Neural cell (in vitro differentiated cells): ENCODE measurements at regions not wholly inside any gene's neighbourhood (a gene's known extent, or its start where the extent isn't known, plus 50 kb on each side); places are given as distances from the start of the nearest gene placed in this dataset.

Experiments
- H2AFZ ChIP-seq: fragments of 200-600, 300-800 bp; sonication (generic), shearing (Covaris generic); 2 replicates; pipeline ENCODE4 v1.6.0; 2014; ENCODE audit warnings: low read depth, mild to moderate bottlenecking, antibody characterized with exemption, low read length, moderate library complexity
- H3F3A ChIP-seq: fragments of 200-600 bp; shearing (Covaris generic); 2 replicates; pipeline ENCODE4 v1.6.1; 2016; ENCODE audit warnings: mild to moderate bottlenecking, moderate library complexity, mixed read lengths, antibody characterized with exemption, low read length; ENCODE audit not compliant: insufficient read depth, poor library complexity, severe bottlenecking
- H3K27ac ChIP-seq: fragments of 200-600, 300-800 bp; sonication (generic), shearing (Covaris generic); 2 replicates; pipeline ENCODE4 v1.5.1; 2014; ENCODE audit warnings: mild to moderate bottlenecking, low read length, moderate library complexity
- H3K27me3 ChIP-seq: fragments of 300-800, 200-600 bp; sonication (generic), shearing (Covaris generic); 2 replicates; pipeline ENCODE4 v1.6.0; 2014; ENCODE audit warnings: mild to moderate bottlenecking, low read depth, low read length, moderate library complexity; ENCODE audit not compliant: insufficient read depth
- H3K36me3 ChIP-seq: fragments of 300-800, 200-600 bp; sonication (generic), shearing (Covaris generic); 2 replicates; pipeline ENCODE4 v1.5.1; 2014; ENCODE audit warnings: mild to moderate bottlenecking, antibody characterized with exemption, low read length, moderate library complexity; ENCODE audit not compliant: insufficient read depth
- H3K4me2 ChIP-seq: fragments of 300-800, 200-600 bp; sonication (generic), shearing (Covaris generic); 2 replicates; pipeline ENCODE4 v1.6.0; 2014; ENCODE audit warnings: mild to moderate bottlenecking, low read length
- H3K4me3 ChIP-seq: fragments of 300-800, 200-600 bp; sonication (generic), shearing (Covaris generic); 2 replicates; pipeline ENCODE4 v1.5.1; 2014; ENCODE audit warnings: mild to moderate bottlenecking, low read length, moderate library complexity
- H3K79me2 ChIP-seq: fragments of 200-600 bp; shearing (Covaris generic); replicated peaks from 2 replicates; pipeline ENCODE4 v1.6.0; 2014; ENCODE audit warnings: mild to moderate bottlenecking, low read length, moderate library complexity; ENCODE audit not compliant: insufficient read depth
- H3K9ac ChIP-seq: fragments of 300-800, 200-600 bp; sonication (generic), shearing (Covaris generic); 2 replicates; pipeline ENCODE4 v1.6.1; 2016; ENCODE audit warnings: mild to moderate bottlenecking, low read length, mixed read lengths
- H3K9me2 ChIP-seq: fragments of 200-600 bp; shearing (Covaris generic); 2 replicates; pipeline ENCODE4 v1.6.1; 2016; ENCODE audit warnings: mild to moderate bottlenecking, low read length, mixed read lengths; ENCODE audit not compliant: insufficient read depth
- H3K9me3 ChIP-seq: fragments of 200-600, 300-800 bp; sonication (generic), shearing (Covaris generic); 2 replicates; pipeline ENCODE4 v1.6.1; 2016; ENCODE audit warnings: mild to moderate bottlenecking, mixed run types, low read length, moderate library complexity, mixed read lengths
- H4K20me1 ChIP-seq: fragments of 200-600 bp; shearing (Covaris generic); 2 replicates; pipeline ENCODE4 v1.6.1; 2016; ENCODE audit warnings: mild to moderate bottlenecking, mixed run types; ENCODE audit not compliant: insufficient read depth
- CTCF ChIP-seq: fragments of 450-650 bp; IDR thresholded peaks from 2 replicates; pipeline ENCODE4 v1.5.1; 2014; ENCODE audit warnings: antibody characterized with exemption, mild to moderate bottlenecking, moderate library complexity; ENCODE audit not compliant: poor library complexity, severe bottlenecking
- EP300 ChIP-seq: fragments of 450-650 bp; conservative IDR thresholded peaks from 2 replicates; pipeline ENCODE4 v1.6.1; 2014; ENCODE audit warnings: antibody characterized with exemption, mild to moderate bottlenecking, moderate library complexity; ENCODE audit not compliant: poor library complexity, severe bottlenecking
- MXI1 ChIP-seq: fragments of 450-650 bp; conservative IDR thresholded peaks from 2 replicates; pipeline ENCODE4 v1.6.1; 2014; ENCODE audit warnings: antibody characterized with exemption, mild to moderate bottlenecking; ENCODE audit not compliant: poor library complexity, severe bottlenecking
- POLR2AphosphoS5 ChIP-seq: IDR thresholded peaks from 2 replicates; pipeline ENCODE4 v1.6.1; 2012
- RAD21 ChIP-seq: fragments of 450-650 bp; conservative IDR thresholded peaks from 2 replicates; pipeline ENCODE4 v1.6.1; 2014; ENCODE audit warnings: antibody characterized with exemption, mild to moderate bottlenecking, moderate library complexity
- SMC3 ChIP-seq: fragments of 450-650 bp; conservative IDR thresholded peaks from 2 replicates; pipeline ENCODE4 v1.6.1; 2014; ENCODE audit warnings: antibody characterized with exemption, mild to moderate bottlenecking, moderate library complexity; ENCODE audit not compliant: poor library complexity
- TAF1 ChIP-seq: IDR thresholded peaks from 2 replicates; pipeline ENCODE4 v1.6.1; 2012; ENCODE audit warnings: low read depth

DNA sequence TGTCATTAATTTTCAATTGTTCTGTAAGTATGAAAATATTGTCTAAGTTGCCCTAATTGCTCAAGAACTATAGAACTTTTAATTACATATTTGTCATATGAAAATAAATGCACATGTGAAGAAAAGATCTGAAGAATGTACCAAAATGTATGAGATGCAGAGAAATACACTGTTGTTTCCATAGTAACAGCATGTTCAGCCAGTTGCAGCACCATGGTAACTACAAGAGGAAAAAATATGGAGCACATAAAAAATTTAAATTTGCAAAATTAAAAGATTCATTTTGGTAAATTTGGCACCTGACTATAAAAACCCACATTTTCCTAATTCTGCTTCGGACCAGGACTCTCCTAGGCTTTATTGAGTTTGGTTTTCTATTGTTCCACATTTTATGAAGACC, 1170.0 kb upstream of the MIR17HG start:
- no peaks in the 10 kb centered on the region for H3K79me2 ChIP-seq
- H3K9me2 ChIP-seq: no peaks in the 10 kb centered on the region
- H3K4me2 ChIP-seq: no peak overlapping the region
- no peak overlapping the region for H3K27ac ChIP-seq
- no peaks in the 10 kb centered on the region for H3F3A ChIP-seq
- H3K36me3 ChIP-seq: no peaks in the 10 kb centered on the region
- H4K20me1 ChIP-seq: no peaks in the 10 kb centered on the region
- no peak overlapping the region for H3K9ac ChIP-seq
- H3K4me3 ChIP-seq: no peak overlapping the region
- H3K27me3 ChIP-seq: no peaks in the 10 kb centered on the region
- peak; percentile 68 for TF ChIP-seq EP300
- TF ChIP-seq SMC3: no peak
- no peaks in the 10 kb centered on the region for H3K9me3 ChIP-seq
- no peak overlapping the region for H2AFZ ChIP-seq

- H4K20me1 ChIP-seq: no peaks in the 10 kb centered on the region
- no peak for TF ChIP-seq CTCF
These were observed 1163.1 kb upstream of the MIR17HG start for GRCh38 chr13:90184355-90184754.

DNA sequence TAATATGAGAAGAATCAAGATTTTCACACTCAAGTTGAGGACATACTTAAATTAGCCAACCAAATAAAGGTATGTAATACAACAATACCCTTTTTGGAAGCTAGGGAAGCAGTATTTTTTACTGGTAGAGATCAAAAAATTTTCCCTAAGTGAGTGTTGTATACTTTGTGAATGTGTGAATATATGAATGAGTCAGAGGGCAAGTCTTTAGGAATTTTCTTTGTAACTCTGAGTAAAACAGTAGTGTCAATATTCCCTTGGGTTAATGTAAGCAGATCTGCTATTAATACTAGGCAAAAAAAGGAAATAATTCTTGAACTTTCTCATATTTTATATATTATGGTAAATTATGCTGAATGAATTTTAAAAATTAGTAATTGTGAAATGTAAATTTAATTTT, 1161.8 kb upstream of the MIR17HG start:
- H3K4me3 ChIP-seq: no peak overlapping the region
- no peaks in the 10 kb centered on the region for H3K79me2 ChIP-seq
- TF ChIP-seq TAF1 (no peak), POLR2AphosphoS5 (no peak), RAD21 (no peak), MXI1 (no peak)
- no peaks in the 10 kb centered on the region for H3F3A ChIP-seq
- H4K20me1 ChIP-seq: no peaks in the 10 kb centered on the region
- no peaks in the 10 kb centered on the region for H3K9me2 ChIP-seq
- no peak overlapping the region for H3K9ac ChIP-seq
- no peak overlapping the region for H3K4me2 ChIP-seq
- no peak overlapping the region for H3K27ac ChIP-seq
- no peaks in the 10 kb centered on the region for H3K27me3 ChIP-seq
- H3K9me3 ChIP-seq: no peaks in the 10 kb centered on the region
- H3K36me3 ChIP-seq: no peaks in the 10 kb centered on the region
- H2AFZ ChIP-seq: no peak overlapping the region

More at GRCh38 chr13:90184355-90184754, 1163.1 kb upstream of the MIR17HG start:
- no peaks in the 10 kb centered on the region for H3K79me2 ChIP-seq
- no peak overlapping the region for H3K9ac ChIP-seq
- H3K9me2 ChIP-seq: no peaks in the 10 kb centered on the region
- H3F3A ChIP-seq: no peaks in the 10 kb centered on the region
- no peak overlapping the region for H3K4me2 ChIP-seq
- H3K36me3 ChIP-seq: no peaks in the 10 kb centered on the region
- H3K27me3 ChIP-seq: no peaks in the 10 kb centered on the region
- H2AFZ ChIP-seq: no peak overlapping the region
- H3K4me3 ChIP-seq: no peak overlapping the region
- H3K27ac ChIP-seq: no peak overlapping the region
- no peaks in the 10 kb centered on the region for H3K9me3 ChIP-seq

DNA sequence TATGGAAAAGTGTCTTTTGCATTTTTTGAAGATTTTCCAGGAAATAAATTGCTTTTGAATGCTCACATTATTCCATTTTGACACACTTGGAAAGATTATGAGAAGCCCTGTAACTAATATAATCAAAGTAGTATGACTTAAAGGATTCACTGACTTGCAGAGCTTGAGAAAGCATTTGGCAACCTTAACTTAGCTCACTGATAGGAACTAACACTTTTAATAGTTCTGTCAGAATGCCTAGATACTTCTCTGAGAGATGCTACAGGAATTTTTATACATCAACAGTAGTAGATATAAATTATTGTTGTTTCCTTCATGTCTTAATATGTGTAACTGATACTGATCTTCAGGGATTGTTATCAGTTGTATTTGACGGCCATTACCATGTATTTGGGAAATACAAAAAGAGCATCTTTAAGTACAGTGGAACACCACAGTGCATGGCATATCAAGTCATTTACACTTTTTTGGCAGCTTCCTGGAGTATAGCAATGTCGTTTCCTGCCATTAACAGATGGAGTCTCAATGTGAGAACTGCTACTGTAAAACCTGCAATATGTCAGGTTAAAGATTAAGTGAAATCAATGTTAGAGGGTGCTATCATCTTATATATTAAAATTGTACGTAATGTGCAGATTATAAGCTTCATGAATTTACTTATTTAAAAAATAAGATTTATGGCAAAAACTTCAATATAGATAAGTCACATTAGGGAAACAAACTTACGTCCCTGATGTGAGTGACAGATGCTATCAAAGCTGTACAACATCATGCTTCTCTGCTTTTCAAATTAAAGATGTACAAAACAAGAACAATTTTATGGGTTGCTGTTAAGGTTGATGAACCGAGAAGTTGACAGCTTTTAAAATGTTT, 1159.8 kb upstream of the MIR17HG start:
- Histone ChIP-seq H3K4me3 (no peak overlapping the region), H3K9me2 (no peaks in the 10 kb centered on the region), H3K36me3 (no peaks in the 10 kb centered on the region), H3K9me3 (no peaks in the 10 kb centered on the region), H4K20me1 (no peaks in the 10 kb centered on the region), H3K9ac (no peak overlapping the region), H3K27ac (no peak overlapping the region), H2AFZ (no peak overlapping the region), H3K27me3 (no peaks in the 10 kb centered on the region), H3K79me2 (no peaks in the 10 kb centered on the region), H3F3A (no peaks in the 10 kb centered on the region), H3K4me2 (no peak overlapping the region)
- TF ChIP-seq SMC3 (no peak), EP300 (peak; percentile 16)
